B cell (primary cell): ENCODE measurements at regions not wholly inside any gene's neighbourhood (a gene's known extent, or its start where the extent isn't known, plus 50 kb on each side); places are given as distances from the start of the nearest gene placed in this dataset.

Experiments used
- ATAC-seq: fragments of 200-7000 bp; cut with Tn5 transposase; one replicate; pipeline ENCODE4 v1.10.0; 2021; ENCODE audit warnings: low read depth, mild to moderate bottlenecking, moderate number of reproducible peaks, moderate library complexity
- CTCF ChIA-PET: fragments of 350-600 bp; sonication (Branson Sonifier 250); formaldehyde crosslinking; loops from one replicate; lab custom pipeline; 2021; ENCODE audit warnings: antibody characterized with exemption, inconsistent platforms; lab: Charles Lee
- POLR2A ChIA-PET: fragments of 350-600 bp; sonication (Branson Sonifier 250); formaldehyde crosslinking; loops from one replicate; lab custom pipeline; 2021; ENCODE audit warnings: antibody characterized with exemption; lab: Charles Lee
- DNase-seq: peaks from one replicate; pipeline ENCODE4 v3.0.0; 2013
- H2AFZ ChIP-seq: 2 replicates; pipeline ENCODE4 v1.6.1; 2012; ENCODE audit warnings: mild to moderate bottlenecking, low read depth, low read length; ENCODE audit not compliant: insufficient read depth, poor library complexity, severe bottlenecking
- H3K27ac ChIP-seq, 2 donors: 1 replicate in 1 of 2; 2 replicates in 1 of 2; pipeline ENCODE4 v1.5.1; 2012 to 2013; ENCODE audit warnings: low read length in 2 of 2, mild to moderate bottlenecking in 2 of 2, moderate library complexity in 1 of 2
- H3K27me3 ChIP-seq, 4 experiments: fragments of 200-600 bp in 1 of 4; sonication (generic) in 1 of 4; replicated peaks in 1 of 4; 1 replicate in 2 of 4; 2 replicates in 2 of 4; pipeline versions ENCODE4 v1.6.1 to v1.7.0; 2013 to 2016; ENCODE audit warnings: low read length in 3 of 4, mild to moderate bottlenecking in 2 of 4, mixed read lengths in 1 of 4, moderate library complexity in 1 of 4; ENCODE audit not compliant: insufficient read depth in 4 of 4, control insufficient read depth in 3 of 4; ENCODE audit errors: control extremely low read depth in 1 of 4
- H3K36me3 ChIP-seq, 2 experiments: replicated peaks in 1 of 2; 1 replicate in 1 of 2; 2 replicates in 1 of 2; pipeline versions ENCODE4 v1.6.1 to v1.7.1; 2013; ENCODE audit warnings: low read length in 1 of 2; ENCODE audit not compliant: insufficient read depth in 2 of 2, control insufficient read depth in 1 of 2; ENCODE audit errors: control extremely low read depth in 1 of 2, extremely low read depth in 1 of 2
- H3K4me1 ChIP-seq, 2 donors: fragments of 200-600 bp in 1 of 2; sonication (generic) in 1 of 2; 1 replicate in 1 of 2; 2 replicates in 1 of 2; pipeline versions ENCODE4 v1.5.1 to v1.6.1; 2013 to 2017; ENCODE audit warnings: low read length in 2 of 2; ENCODE audit not compliant: control insufficient read depth in 2 of 2, insufficient read depth in 2 of 2
- H3K4me2 ChIP-seq: replicated peaks from 2 replicates; pipeline ENCODE3; 2012; ENCODE audit warnings: mild to moderate bottlenecking, low read depth, low read length; ENCODE audit not compliant: poor library complexity, severe bottlenecking
- H3K4me3 ChIP-seq, 5 experiments: fragments of 200-600 bp in 1 of 5; sonication (generic) in 1 of 5; 1 replicate in 3 of 5; 2 replicates in 2 of 5; pipeline versions ENCODE4 v1.5.1 to v1.7.0; 2011 to 2016; ENCODE audit warnings: low read length in 4 of 5, mild to moderate bottlenecking in 4 of 5, low read depth in 2 of 5, control low read depth in 1 of 5, moderate library complexity in 1 of 5; ENCODE audit not compliant: insufficient read depth in 1 of 5; ENCODE audit errors: control extremely low read depth in 1 of 5, extremely low read depth in 1 of 5
- H3K79me2 ChIP-seq: fragments of 200-600 bp; sonication (generic); one replicate; pipeline ENCODE4 v1.6.0; 2016; ENCODE audit warnings: low read length; ENCODE audit not compliant: control insufficient read depth, insufficient read depth
- H3K9ac ChIP-seq: fragments of 200-600 bp; sonication (generic); 2 replicates; pipeline ENCODE4 v1.6.1; 2017; ENCODE audit warnings: mild to moderate bottlenecking, low read length, moderate library complexity
- H3K9me3 ChIP-seq, 3 donors: one replicate each; pipeline versions ENCODE4 v1.6.1 to v1.7.1; 2013; ENCODE audit warnings: low read length in 2 of 3; ENCODE audit not compliant: control insufficient read depth in 2 of 3, insufficient read depth in 1 of 3; ENCODE audit errors: control extremely low read depth in 1 of 3
- H4K20me1 ChIP-seq: 2 replicates; pipeline ENCODE4 v1.6.0; 2012; ENCODE audit warnings: mild to moderate bottlenecking, low read length; ENCODE audit not compliant: insufficient read depth, control insufficient read depth, poor library complexity, severe bottlenecking
- H3K27ac Mint-ChIP-seq: one replicate; pipeline ENCODE4 v1.8.0; 2021; ENCODE audit warnings: mixed read lengths
- H3K27me3 Mint-ChIP-seq: one replicate; pipeline ENCODE4 v1.8.0; 2021; ENCODE audit warnings: mixed read lengths
- H3K4me1 Mint-ChIP-seq: one replicate; pipeline ENCODE4 v1.8.0; 2021; ENCODE audit warnings: mixed read lengths
- H3K4me3 Mint-ChIP-seq: one replicate; pipeline ENCODE4 v1.8.0; 2021; ENCODE audit warnings: mixed read lengths
- H3K9me3 Mint-ChIP-seq: one replicate; pipeline ENCODE4 v1.8.0; 2022; ENCODE audit warnings: mixed read lengths; ENCODE audit not compliant: insufficient read depth
- EZH2 ChIP-seq: IDR thresholded peaks from 2 replicates; pipeline ENCODE4 v1.6.1; 2012; ENCODE audit warnings: borderline replicate concordance, low read depth, mild to moderate bottlenecking, moderate library complexity, low read length; ENCODE audit not compliant: insufficient read depth, poor library complexity, severe bottlenecking
- WGBS: methylation state at CpG from one replicate; pipeline ENCODE4 v1.1.5; 2013; ENCODE audit warnings: missing lambda C conversion rate; ENCODE audit not compliant: insufficient coverage; 5-methylcytosine and 5-hydroxymethylcytosine counted together
- intact Hi-C: fragments of 100-400 bp; cut with micrococcal nuclease; formaldehyde crosslinking; loops from one replicate; pipeline ENCODE4 v1.10.0; 2022
- TF ChIP-seq, protein P1 (sequence below): fragments of 200-600 bp; IDR thresholded peaks from one replicate; pipeline ENCODE4 v1.8.0; 2022; ENCODE audit warnings: antibody characterized with exemption, mild to moderate bottlenecking

DNA sequence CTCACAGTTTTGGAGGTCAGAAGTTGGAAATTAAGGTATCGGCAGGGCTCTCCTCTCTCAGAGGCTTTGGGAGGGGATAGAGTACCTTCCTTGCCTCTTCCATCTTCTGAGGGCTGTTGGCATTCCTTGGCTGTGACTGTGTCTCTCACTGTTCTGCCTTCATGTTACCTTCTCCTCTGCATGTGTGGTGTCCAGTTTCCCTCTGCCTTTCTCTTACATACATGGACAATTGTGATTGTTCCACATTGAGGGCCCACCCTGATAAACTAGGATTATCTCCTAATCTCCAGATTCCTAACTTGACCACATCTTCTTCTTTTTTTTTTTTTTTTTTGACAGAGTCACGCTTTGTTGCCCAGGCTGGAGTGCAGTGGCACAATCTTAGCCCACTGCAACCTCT, 72.1 kb upstream of the SPACA1 start:
- Histone ChIP-seq H3K9ac (no peak overlapping the region), H3K4me2 (no peak overlapping the region), H3K9me3 (no peaks in the 10 kb centered on the region), H4K20me1 (no peaks in the 10 kb centered on the region), H3K4me1 (no peaks in the 10 kb centered on the region), H3K4me3 (no peak overlapping the region), H3K36me3 (no peaks in the 10 kb centered on the region), H3K27ac (no peak overlapping the region), H3K79me2 (no peaks in the 10 kb centered on the region), H2AFZ (no peak overlapping the region), H3K27me3 (peaks cover 0 to 6% (median 3%) of the 10 kb centered on the region in 4 experiments)
- WGBS = 100% methylated on average over 1 of the region's 2 CpGs
- Mint-ChIP-seq H3K4me3 (no peak overlapping the region), H3K27ac (no peak overlapping the region), H3K27me3 (peaks cover 28% of the 10 kb centered on the region), H3K4me1 (no peaks in the 10 kb centered on the region), H3K9me3 (peaks cover 6% of the 10 kb centered on the region)
- DNase-seq (no peak), ATAC-seq (no peak)
- POLR2A ChIA-PET = interaction anchor here (0.7 kb wide), 1 partner anchor 204 kb away, joined by 5 read pairs; no protein-coding TSS in a partner anchor
- CTCF ChIA-PET = no interaction called here
- intact Hi-C loops = no loop called here
- no peak for TF ChIP-seq EZH2
- TF ChIP-seq, protein P1, sequence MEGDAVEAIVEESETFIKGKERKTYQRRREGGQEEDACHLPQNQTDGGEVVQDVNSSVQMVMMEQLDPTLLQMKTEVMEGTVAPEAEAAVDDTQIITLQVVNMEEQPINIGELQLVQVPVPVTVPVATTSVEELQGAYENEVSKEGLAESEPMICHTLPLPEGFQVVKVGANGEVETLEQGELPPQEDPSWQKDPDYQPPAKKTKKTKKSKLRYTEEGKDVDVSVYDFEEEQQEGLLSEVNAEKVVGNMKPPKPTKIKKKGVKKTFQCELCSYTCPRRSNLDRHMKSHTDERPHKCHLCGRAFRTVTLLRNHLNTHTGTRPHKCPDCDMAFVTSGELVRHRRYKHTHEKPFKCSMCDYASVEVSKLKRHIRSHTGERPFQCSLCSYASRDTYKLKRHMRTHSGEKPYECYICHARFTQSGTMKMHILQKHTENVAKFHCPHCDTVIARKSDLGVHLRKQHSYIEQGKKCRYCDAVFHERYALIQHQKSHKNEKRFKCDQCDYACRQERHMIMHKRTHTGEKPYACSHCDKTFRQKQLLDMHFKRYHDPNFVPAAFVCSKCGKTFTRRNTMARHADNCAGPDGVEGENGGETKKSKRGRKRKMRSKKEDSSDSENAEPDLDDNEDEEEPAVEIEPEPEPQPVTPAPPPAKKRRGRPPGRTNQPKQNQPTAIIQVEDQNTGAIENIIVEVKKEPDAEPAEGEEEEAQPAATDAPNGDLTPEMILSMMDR = no peak

DNA sequence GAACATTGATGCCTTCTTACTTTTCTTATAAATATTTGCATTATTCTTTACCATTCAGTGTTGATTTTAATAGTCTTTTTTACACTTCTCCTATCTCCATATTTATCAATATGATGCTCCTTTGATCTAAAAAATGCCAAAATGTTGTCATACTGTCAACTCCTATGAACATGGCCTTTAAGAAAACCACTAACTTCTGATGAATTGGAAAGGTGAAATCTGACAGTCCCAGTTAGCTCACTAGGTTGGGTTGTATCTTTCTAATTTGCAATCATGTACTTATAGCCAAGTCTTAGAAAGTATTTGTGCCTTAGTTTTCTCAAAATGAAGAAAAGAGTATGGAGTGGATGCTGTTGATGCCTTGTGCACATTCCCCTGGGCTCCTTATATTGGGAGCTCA, 75.4 kb upstream of the SPACA1 start:
- H3K4me3 Mint-ChIP-seq = no peak overlapping the region

More for the DNA sequence above, 75.4 kb upstream of the SPACA1 start:
- Histone ChIP-seq H3K27me3 (peaks cover 0 to 30% (median 17%) of the 10 kb centered on the region in 4 experiments), H3K27ac (no peak overlapping the region), H3K4me2 (no peak overlapping the region), H3K4me1 (peaks cover 9 to 12% of the 10 kb centered on the region in 2 donors), H2AFZ (no peak overlapping the region), H3K9ac (no peak overlapping the region), H3K79me2 (no peaks in the 10 kb centered on the region), H3K9me3 (no peaks in the 10 kb centered on the region), H3K36me3 (no peaks in the 10 kb centered on the region), H4K20me1 (no peaks in the 10 kb centered on the region), H3K4me3 (no peak overlapping the region)
- Mint-ChIP-seq H3K27ac (no peak overlapping the region), H3K4me1 (no peaks in the 10 kb centered on the region), H3K27me3 (peaks cover 7% of the 10 kb centered on the region), H3K9me3 (peaks cover 7% of the 10 kb centered on the region)
- no peak for ATAC-seq
- ChIA-PET POLR2A (no interaction called here), CTCF (interaction anchor here (0.7 kb wide), 1 partner anchor 108 kb away, joined by 5 read pairs; no protein-coding TSS in a partner anchor)
- TF ChIP-seq EZH2 = no peak
- TF ChIP-seq, protein P1 = no peak
- no peak for DNase-seq
- intact Hi-C loops = no loop called here
